ENCODE measurements at regions not wholly inside any gene's neighbourhood (a gene's known extent, or its start where the extent isn't known, plus 50 kb on each side); places are given as distances from the start of the nearest gene placed in this dataset.

- Histone ChIP-seq H3K27ac (ENCODE audit: low read depth, low read length) (no peak overlapping the region), H3K9me3 (ENCODE audit: control insufficient read depth, insufficient read depth, low read length) (no peaks in the 10 kb centered on the region), H3K36me3 (ENCODE audit: control insufficient read depth, insufficient read depth, low read length) (no peaks in the 10 kb centered on the region), H3K4me3 (ENCODE audit: low read depth, low read length) (no peak overlapping the region), H3K9ac (ENCODE audit: low read depth, low read length) (no peak overlapping the region), H3K4me1 (ENCODE audit: control insufficient read depth, insufficient read depth, low read length) (no peaks in the 10 kb centered on the region), H3K27me3 (ENCODE audit: control insufficient read depth, insufficient read depth, low read length) (no peaks in the 10 kb centered on the region)
Observed at GRCh38 chr12:24705216-24705615, 243.7 kb downstream of the BCAT1 start.

GRCh38 chr12:24701343-24701742 is 247.6 kb downstream of the BCAT1 start:
- no peak overlapping the region for H3K9ac ChIP-seq (ENCODE audit: low read depth, low read length)
- H3K4me3 ChIP-seq (ENCODE audit: low read depth, low read length) = no peak overlapping the region
- no peak overlapping the region for H3K27ac ChIP-seq (ENCODE audit: low read depth, low read length)
- H3K9me3 ChIP-seq (ENCODE audit: control insufficient read depth, insufficient read depth, low read length) = no peaks in the 10 kb centered on the region
- 0 out of 2 replicates have a peak, but pooled peaks cover 3% of the 10 kb centered on the region for H3K4me1 ChIP-seq (ENCODE audit: control insufficient read depth, insufficient read depth, low read length)
- no peaks in the 10 kb centered on the region for H3K36me3 ChIP-seq (ENCODE audit: control insufficient read depth, insufficient read depth, low read length)
- no peaks in the 10 kb centered on the region for H3K27me3 ChIP-seq (ENCODE audit: control insufficient read depth, insufficient read depth, low read length)

GRCh38 chr12:24698972-24699371 is 249.9 kb downstream of the BCAT1 start:
- Histone ChIP-seq H3K9me3 (ENCODE audit: control insufficient read depth, insufficient read depth, low read length) (no peaks in the 10 kb centered on the region), H3K4me1 (ENCODE audit: control insufficient read depth, insufficient read depth, low read length) (0 out of 2 replicates have a peak, but pooled peaks cover 6% of the 10 kb centered on the region), H3K36me3 (ENCODE audit: control insufficient read depth, insufficient read depth, low read length) (no peaks in the 10 kb centered on the region), H3K27me3 (ENCODE audit: control insufficient read depth, insufficient read depth, low read length) (no peaks in the 10 kb centered on the region), H3K9ac (ENCODE audit: low read depth, low read length) (no peak overlapping the region), H3K4me3 (ENCODE audit: low read depth, low read length) (no peak overlapping the region), H3K27ac (ENCODE audit: low read depth, low read length) (no peak overlapping the region)

- Histone ChIP-seq H3K36me3 (ENCODE audit: control insufficient read depth, insufficient read depth, low read length) (no peaks in the 10 kb centered on the region), H3K9ac (ENCODE audit: low read depth, low read length) (no peak overlapping the region), H3K4me1 (ENCODE audit: control insufficient read depth, insufficient read depth, low read length) (0 out of 2 replicates have a peak, but pooled peaks cover 6% of the 10 kb centered on the region), H3K4me3 (ENCODE audit: low read depth, low read length) (no peak overlapping the region), H3K9me3 (ENCODE audit: control insufficient read depth, insufficient read depth, low read length) (no peaks in the 10 kb centered on the region), H3K27ac (ENCODE audit: low read depth, low read length) (no peak overlapping the region), H3K27me3 (ENCODE audit: control insufficient read depth, insufficient read depth, low read length) (no peaks in the 10 kb centered on the region)
Observed at GRCh38 chr12:24697769-24698168, 251.1 kb downstream of the BCAT1 start.

GRCh38 chr12:24697295-24697694 is 251.6 kb downstream of the BCAT1 start:
- no peaks in the 10 kb centered on the region for H3K9me3 ChIP-seq (ENCODE audit: control insufficient read depth, insufficient read depth, low read length)
- no peaks in the 10 kb centered on the region for H3K36me3 ChIP-seq (ENCODE audit: control insufficient read depth, insufficient read depth, low read length)
- no peak overlapping the region for H3K9ac ChIP-seq (ENCODE audit: low read depth, low read length)
- no peak overlapping the region for H3K27ac ChIP-seq (ENCODE audit: low read depth, low read length)
- H3K4me1 ChIP-seq (ENCODE audit: control insufficient read depth, insufficient read depth, low read length) = 0 out of 2 replicates have a peak, but pooled peaks cover 6% of the 10 kb centered on the region
- H3K27me3 ChIP-seq (ENCODE audit: control insufficient read depth, insufficient read depth, low read length) = no peaks in the 10 kb centered on the region
- H3K4me3 ChIP-seq (ENCODE audit: low read depth, low read length) = no peak overlapping the region

GRCh38 chr12:24696800-24697199 is 252.1 kb downstream of the BCAT1 start:
- Histone ChIP-seq H3K9me3 (ENCODE audit: control insufficient read depth, insufficient read depth, low read length) (no peaks in the 10 kb centered on the region), H3K36me3 (ENCODE audit: control insufficient read depth, insufficient read depth, low read length) (no peaks in the 10 kb centered on the region), H3K27ac (ENCODE audit: low read depth, low read length) (no peak overlapping the region), H3K4me3 (ENCODE audit: low read depth, low read length) (no peak overlapping the region), H3K9ac (ENCODE audit: low read depth, low read length) (no peak overlapping the region), H3K4me1 (ENCODE audit: control insufficient read depth, insufficient read depth, low read length) (0 out of 2 replicates have a peak, but pooled peaks cover 6% of the 10 kb centered on the region), H3K27me3 (ENCODE audit: control insufficient read depth, insufficient read depth, low read length) (no peaks in the 10 kb centered on the region)

GRCh38 chr12:24695657-24696329 is 253.1 kb downstream of the BCAT1 start:
- H3K9ac ChIP-seq (ENCODE audit: low read depth, low read length) = no peak overlapping the region

GRCh38 chr12:24695103-24695502 is 253.8 kb downstream of the BCAT1 start:
- H3K4me1 ChIP-seq (ENCODE audit: control insufficient read depth, insufficient read depth, low read length) = 0 out of 2 replicates have a peak, but pooled peaks cover 6% of the 10 kb centered on the region

More at GRCh38 chr12:24695657-24696329, 253.1 kb downstream of the BCAT1 start:
- H3K27ac ChIP-seq (ENCODE audit: low read depth, low read length) = no peak overlapping the region
- H3K36me3 ChIP-seq (ENCODE audit: control insufficient read depth, insufficient read depth, low read length) = no peaks in the 10 kb centered on the region
- H3K4me1 ChIP-seq (ENCODE audit: control insufficient read depth, insufficient read depth, low read length) = 0 out of 2 replicates have a peak, but pooled peaks cover 6% of the 10 kb centered on the region
- H3K9me3 ChIP-seq (ENCODE audit: control insufficient read depth, insufficient read depth, low read length) = no peaks in the 10 kb centered on the region
- no peak overlapping the region for H3K4me3 ChIP-seq (ENCODE audit: low read depth, low read length)
- H3K27me3 ChIP-seq (ENCODE audit: control insufficient read depth, insufficient read depth, low read length) = no peaks in the 10 kb centered on the region

GRCh38 chr12:24688601-24689000 is 260.3 kb downstream of the BCAT1 start:
- H3K9me3 ChIP-seq (ENCODE audit: control insufficient read depth, insufficient read depth, low read length) = no peaks in the 10 kb centered on the region
- H3K9ac ChIP-seq (ENCODE audit: low read depth, low read length) = no peak overlapping the region
- H3K4me3 ChIP-seq (ENCODE audit: low read depth, low read length) = no peak overlapping the region
- no peak overlapping the region for H3K27ac ChIP-seq (ENCODE audit: low read depth, low read length)
- H3K36me3 ChIP-seq (ENCODE audit: control insufficient read depth, insufficient read depth, low read length) = no peaks in the 10 kb centered on the region
- peaks cover 12% of the 10 kb centered on the region for H3K4me1 ChIP-seq (ENCODE audit: control insufficient read depth, insufficient read depth, low read length)
- H3K27me3 ChIP-seq (ENCODE audit: control insufficient read depth, insufficient read depth, low read length) = no peaks in the 10 kb centered on the region

More at GRCh38 chr12:24695103-24695502, 253.8 kb downstream of the BCAT1 start:
- no peak overlapping the region for H3K27ac ChIP-seq (ENCODE audit: low read depth, low read length)
- no peak overlapping the region for H3K4me3 ChIP-seq (ENCODE audit: low read depth, low read length)
- no peak overlapping the region for H3K9ac ChIP-seq (ENCODE audit: low read depth, low read length)
- no peaks in the 10 kb centered on the region for H3K27me3 ChIP-seq (ENCODE audit: control insufficient read depth, insufficient read depth, low read length)
- no peaks in the 10 kb centered on the region for H3K9me3 ChIP-seq (ENCODE audit: control insufficient read depth, insufficient read depth, low read length)
- no peaks in the 10 kb centered on the region for H3K36me3 ChIP-seq (ENCODE audit: control insufficient read depth, insufficient read depth, low read length)

- Histone ChIP-seq H3K27me3 (ENCODE audit: control insufficient read depth, insufficient read depth, low read length) (no peaks in the 10 kb centered on the region), H3K4me3 (ENCODE audit: low read depth, low read length) (no peak overlapping the region), H3K4me1 (ENCODE audit: control insufficient read depth, insufficient read depth, low read length) (peaks cover 8% of the 10 kb centered on the region), H3K9me3 (ENCODE audit: control insufficient read depth, insufficient read depth, low read length) (no peaks in the 10 kb centered on the region), H3K9ac (ENCODE audit: low read depth, low read length) (no peak overlapping the region), H3K36me3 (ENCODE audit: control insufficient read depth, insufficient read depth, low read length) (no peaks in the 10 kb centered on the region), H3K27ac (ENCODE audit: low read depth, low read length) (no peak overlapping the region)
Observed at GRCh38 chr12:24681570-24681969, 267.3 kb downstream of the BCAT1 start.

- Histone ChIP-seq H3K27ac (ENCODE audit: low read depth, low read length) (no peak overlapping the region), H3K9me3 (ENCODE audit: control insufficient read depth, insufficient read depth, low read length) (peaks cover 6% of the 10 kb centered on the region), H3K4me1 (ENCODE audit: control insufficient read depth, insufficient read depth, low read length) (peaks cover 8% of the 10 kb centered on the region), H3K9ac (ENCODE audit: low read depth, low read length) (no peak overlapping the region), H3K4me3 (ENCODE audit: low read depth, low read length) (no peak overlapping the region), H3K36me3 (ENCODE audit: control insufficient read depth, insufficient read depth, low read length) (no peaks in the 10 kb centered on the region), H3K27me3 (ENCODE audit: control insufficient read depth, insufficient read depth, low read length) (no peaks in the 10 kb centered on the region)
Observed at GRCh38 chr12:24679126-24679525, 269.8 kb downstream of the BCAT1 start.

All from HUES48 (cell line).